Hepatocyte (in vitro differentiated cells): ENCODE measurements at regions not wholly inside any gene's neighbourhood (a gene's known extent, or its start where the extent isn't known, plus 50 kb on each side); places are given as distances from the start of the nearest gene placed in this dataset.

Source experiments
- EZH2 ChIP-seq: fragments of 200-600 bp; sonication (generic); IDR thresholded peaks from 2 replicates; pipeline ENCODE4 v1.6.1; 2016; ENCODE audit warnings: antibody characterized with exemption, mild to moderate bottlenecking, borderline replicate concordance
- TF ChIP-seq, protein P1 (sequence below): fragments of 200-600 bp; sonication (generic); IDR thresholded peaks from 2 replicates; pipeline ENCODE4 v1.5.1; 2016; ENCODE audit warnings: antibody characterized with exemption, mild to moderate bottlenecking; ENCODE audit not compliant: poor library complexity

GRCh38 chr6:144599615-144600014 is 314.5 kb downstream of the UTRN start:
- TF ChIP-seq, protein P1, sequence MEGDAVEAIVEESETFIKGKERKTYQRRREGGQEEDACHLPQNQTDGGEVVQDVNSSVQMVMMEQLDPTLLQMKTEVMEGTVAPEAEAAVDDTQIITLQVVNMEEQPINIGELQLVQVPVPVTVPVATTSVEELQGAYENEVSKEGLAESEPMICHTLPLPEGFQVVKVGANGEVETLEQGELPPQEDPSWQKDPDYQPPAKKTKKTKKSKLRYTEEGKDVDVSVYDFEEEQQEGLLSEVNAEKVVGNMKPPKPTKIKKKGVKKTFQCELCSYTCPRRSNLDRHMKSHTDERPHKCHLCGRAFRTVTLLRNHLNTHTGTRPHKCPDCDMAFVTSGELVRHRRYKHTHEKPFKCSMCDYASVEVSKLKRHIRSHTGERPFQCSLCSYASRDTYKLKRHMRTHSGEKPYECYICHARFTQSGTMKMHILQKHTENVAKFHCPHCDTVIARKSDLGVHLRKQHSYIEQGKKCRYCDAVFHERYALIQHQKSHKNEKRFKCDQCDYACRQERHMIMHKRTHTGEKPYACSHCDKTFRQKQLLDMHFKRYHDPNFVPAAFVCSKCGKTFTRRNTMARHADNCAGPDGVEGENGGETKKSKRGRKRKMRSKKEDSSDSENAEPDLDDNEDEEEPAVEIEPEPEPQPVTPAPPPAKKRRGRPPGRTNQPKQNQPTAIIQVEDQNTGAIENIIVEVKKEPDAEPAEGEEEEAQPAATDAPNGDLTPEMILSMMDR = no peak
- TF ChIP-seq EZH2 = no peak
